HG02981 (cell line): ENCODE measurements at regions not wholly inside any gene's neighbourhood (a gene's known extent, or its start where the extent isn't known, plus 50 kb on each side); places are given as distances from the start of the nearest gene placed in this dataset.

Experiments used
- ATAC-seq: cut with Tn5 transposase; IDR thresholded peaks from one replicate; pipeline ENCODE4 v1.9.1; 2021; ENCODE audit warnings: mild to moderate bottlenecking, moderate library complexity; ENCODE audit not compliant: unreplicated experiment

- ATAC-seq, result no peak
Observed at GRCh38 chr1:90210633-90211491, 216.0 kb downstream of the ZNF326 start.

- ATAC-seq, result no peak
Observed at GRCh38 chr1:90208949-90209348, 214.0 kb downstream of the ZNF326 start.

DNA sequence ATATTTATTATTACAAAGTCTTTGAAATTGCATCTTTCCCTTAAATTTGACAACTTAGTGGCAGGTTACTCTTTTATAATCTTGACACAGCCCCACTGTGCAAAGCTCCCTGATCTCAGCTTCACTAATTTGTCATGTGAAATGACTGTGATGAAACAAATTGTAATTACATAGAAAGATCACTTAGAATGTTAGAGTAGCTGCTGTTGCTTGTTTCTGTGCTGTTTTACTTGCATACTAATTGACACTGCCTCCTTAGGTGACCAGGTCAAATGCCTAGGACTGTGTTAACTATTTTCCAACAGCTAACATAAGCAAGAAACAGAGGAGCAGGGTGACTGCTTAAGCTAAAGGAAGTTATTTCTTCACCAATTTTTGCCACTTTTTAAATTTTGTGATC, 211.3 kb downstream of the ZNF326 start:
- ATAC-seq, result no peak

- ATAC-seq, result no peak
Observed at GRCh38 chr1:90204780-90205179, 209.9 kb downstream of the ZNF326 start.

DNA sequence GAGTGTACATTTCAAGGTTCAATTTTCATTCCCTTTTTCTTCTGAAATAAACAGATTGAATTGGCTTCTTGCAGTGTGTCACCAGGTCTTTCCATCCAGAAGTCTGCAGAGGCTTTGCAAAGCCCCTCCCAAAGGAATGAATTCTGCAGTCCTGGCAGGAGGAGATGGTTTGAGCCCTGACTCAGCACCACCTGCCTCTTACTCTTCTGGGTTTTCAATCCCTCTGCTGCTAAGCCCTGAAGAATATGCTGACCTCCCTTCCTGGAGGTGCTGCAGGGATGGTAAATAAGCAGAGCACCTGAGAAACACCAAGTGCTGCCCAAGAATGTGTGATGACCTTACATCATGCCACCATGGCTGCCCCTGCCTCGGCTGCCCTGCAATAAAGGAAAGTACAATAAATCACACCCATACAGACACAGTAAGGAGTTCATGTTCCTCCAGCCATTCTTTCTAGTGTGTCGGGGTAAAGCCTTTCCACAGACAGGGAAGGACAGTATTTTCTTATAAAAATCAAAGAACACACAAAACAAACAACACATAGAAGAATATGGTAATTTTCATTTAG, 209.2 kb downstream of the ZNF326 start:
- ATAC-seq, result no peak

- ATAC-seq, result no peak
Observed at GRCh38 chr1:90201467-90202358, 206.8 kb downstream of the ZNF326 start.

DNA sequence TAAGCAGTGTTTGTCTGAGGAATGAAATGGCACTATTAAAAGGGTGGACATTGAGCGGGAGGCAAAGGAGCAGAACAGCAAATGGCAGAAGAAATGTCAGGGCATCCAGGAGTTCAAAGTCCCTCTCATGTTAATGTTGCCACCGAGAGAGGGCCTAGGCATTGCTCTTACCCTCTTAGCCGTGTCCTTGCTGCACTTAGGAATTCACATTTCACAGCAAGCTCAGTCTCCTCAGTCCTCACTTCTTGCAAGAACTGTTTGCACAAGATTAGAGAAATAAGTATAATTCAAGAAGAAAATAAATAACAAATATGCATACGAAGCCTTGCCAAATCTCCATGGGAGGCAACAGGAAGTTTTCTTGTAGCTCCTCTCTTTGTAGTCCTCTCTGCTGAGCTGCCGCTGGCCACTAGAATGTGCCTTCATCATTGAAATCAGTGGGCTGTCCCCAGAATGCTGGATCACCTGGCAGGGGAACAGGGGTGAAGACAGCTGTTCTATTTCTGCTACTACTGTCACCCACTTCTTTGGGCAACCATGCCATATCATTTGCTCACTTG, 205.8 kb downstream of the ZNF326 start:
- no peak for ATAC-seq

- no peak for ATAC-seq
Observed at GRCh38 chr1:90198616-90199332, 203.9 kb downstream of the ZNF326 start.

DNA sequence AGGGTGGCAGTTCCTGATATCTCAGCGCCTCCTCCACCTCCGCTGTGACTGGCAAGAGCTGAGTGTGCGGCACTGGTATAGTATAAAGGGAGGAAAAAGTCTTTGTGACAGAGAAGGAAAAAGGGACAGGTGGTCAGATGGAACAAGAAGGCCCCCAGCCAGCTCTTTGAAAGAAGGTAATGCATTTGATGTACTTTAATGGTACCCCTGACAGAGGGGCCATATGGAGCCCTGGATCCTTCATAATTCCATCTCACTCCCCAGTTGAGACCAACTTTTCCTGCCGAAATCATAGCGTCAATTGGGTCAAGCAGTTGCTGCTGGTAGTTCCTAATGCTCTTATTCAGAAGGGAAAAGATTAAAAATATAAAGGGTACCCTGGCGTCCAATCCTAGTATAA, 198.2 kb downstream of the ZNF326 start:
- no peak for ATAC-seq

GRCh38 chr1:90192408-90192807, 197.5 kb downstream of the ZNF326 start:
- ATAC-seq, result no peak

DNA sequence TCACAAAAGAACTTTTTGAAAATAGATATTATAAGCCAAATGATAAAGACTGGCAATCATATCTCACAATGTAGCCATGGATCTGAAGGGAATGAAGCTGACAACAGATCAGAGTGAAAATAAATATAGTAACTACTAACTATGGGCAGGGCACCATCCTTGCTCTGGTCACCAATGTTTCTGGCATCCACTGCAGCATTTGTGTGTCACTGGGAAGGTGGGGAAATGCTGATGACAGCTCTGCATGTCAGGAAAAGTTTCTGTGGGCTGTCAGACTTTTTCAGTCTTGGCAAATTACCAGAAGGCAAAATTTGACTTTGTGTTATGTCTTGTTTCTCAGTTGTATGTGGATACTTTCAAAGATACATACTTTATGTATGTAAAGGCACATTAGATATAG, 195.6 kb downstream of the ZNF326 start:
- no peak for ATAC-seq

DNA sequence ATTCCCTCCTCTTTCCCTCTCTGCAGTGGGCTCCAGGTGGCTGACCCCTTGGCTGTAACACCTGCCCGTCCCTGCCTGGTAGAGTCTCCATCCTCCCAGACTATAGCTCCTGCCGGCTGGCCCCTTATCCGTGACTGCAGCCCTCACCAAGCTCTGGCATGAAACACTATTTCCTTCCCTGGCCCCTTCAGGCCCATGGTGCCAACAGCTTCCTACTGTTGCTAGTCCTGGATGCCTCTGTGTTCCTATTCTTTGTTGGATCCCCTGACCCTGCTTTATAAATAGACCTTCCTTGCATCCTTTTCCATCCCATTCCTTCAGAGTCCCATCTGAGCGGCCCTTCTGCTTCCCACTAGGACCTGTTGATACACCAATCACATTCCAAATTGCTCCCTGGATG, 195.0 kb downstream of the ZNF326 start:
- ATAC-seq, result no peak

DNA sequence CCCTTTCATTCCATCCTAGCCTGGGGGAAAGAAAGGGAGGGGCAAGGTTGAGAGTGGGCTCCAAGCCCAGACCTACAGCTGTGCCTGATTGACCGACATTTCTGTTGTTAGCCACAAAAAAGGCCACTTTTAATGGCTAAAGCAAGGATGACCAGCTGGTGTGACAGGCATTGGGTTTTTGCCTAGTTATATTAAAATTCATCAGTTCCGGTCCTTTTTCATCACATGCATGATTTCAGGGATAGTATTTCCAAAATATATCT, 192.3 kb downstream of the ZNF326 start:
- no peak for ATAC-seq

DNA sequence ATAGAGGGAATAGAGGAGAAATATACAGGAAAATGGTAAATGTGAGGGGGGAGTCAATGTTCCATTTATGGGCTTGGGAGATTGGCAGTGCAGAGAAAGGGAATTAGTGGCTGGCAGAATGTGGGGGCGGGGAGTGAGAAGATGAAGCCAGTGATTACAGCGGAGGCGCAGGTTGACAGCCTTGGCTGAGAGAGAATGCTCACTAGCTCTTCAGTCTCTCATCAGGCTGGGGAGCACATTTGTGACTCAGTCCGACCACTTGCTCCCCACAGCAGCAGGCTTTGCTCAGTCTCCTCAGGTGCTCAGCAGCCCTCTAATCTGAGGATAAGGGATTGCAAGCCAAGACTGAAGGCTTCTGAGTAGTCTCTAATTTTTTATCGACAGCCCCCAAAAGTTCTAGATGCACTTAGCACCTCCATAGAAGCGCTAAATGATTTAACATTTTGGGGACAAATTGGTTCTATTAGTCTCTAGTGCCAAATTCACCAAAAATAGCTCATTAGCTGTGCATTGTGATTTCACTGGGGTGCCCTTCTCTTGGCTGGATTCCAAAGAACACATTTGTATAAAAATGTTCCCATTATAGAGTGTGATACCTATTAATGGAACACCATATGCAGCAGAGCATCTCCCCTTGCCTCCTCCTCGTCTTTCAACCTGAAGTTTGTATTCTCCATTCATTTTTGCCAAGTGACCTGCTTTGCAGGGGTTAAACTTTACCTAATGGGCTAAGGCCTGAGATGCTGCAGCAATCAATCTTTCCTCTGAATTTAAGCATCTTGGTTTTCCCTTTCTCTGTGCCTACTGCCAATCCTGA, 191.8 kb downstream of the ZNF326 start:
- no peak for ATAC-seq

- ATAC-seq, result no peak
Observed at GRCh38 chr1:90176530-90176929, 181.6 kb downstream of the ZNF326 start.

GRCh38 chr1:90175490-90176167, 180.7 kb downstream of the ZNF326 start:
- no peak for ATAC-seq

GRCh38 chr1:90174246-90174645, 179.3 kb downstream of the ZNF326 start:
- ATAC-seq, result no peak

DNA sequence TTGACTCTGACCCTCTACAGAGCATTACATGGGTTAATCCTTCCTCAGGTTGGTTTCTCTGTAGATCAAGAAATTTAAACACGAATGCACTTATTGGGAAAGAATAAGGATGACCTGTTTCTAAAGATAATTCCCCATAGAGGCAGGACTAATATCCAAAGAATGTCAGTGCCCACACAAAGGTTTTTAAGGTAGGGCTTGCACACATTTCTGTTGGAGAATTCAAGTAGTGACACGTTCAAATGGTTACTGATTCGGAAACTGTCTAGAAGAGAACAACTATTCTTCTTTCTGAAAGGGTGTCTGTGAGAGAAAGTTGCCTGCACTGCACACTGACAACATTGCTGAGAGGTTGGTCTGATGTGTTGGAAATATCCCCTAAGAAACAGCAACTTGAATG, 167.3 kb downstream of the ZNF326 start:
- no peak for ATAC-seq

- no peak for ATAC-seq
Observed at GRCh38 chr1:90161625-90162024, 166.7 kb downstream of the ZNF326 start.
